Erythroblast (primary cell): ENCODE measurements at regions not wholly inside any gene's neighbourhood (a gene's known extent, or its start where the extent isn't known, plus 50 kb on each side); places are given as distances from the start of the nearest gene placed in this dataset.

Experiments used
- GATA1 ChIP-seq: IDR thresholded peaks from 2 replicates; pipeline ENCODE4 v1.6.1; 2011; ENCODE audit warnings: low read depth, mild to moderate bottlenecking, control low read depth, low read length, moderate library complexity
- POLR2A ChIP-seq: IDR thresholded peaks from 2 replicates; pipeline ENCODE4 v1.6.1; 2011; ENCODE audit warnings: mild to moderate bottlenecking, low read length

- no peak for TF ChIP-seq POLR2A
- TF ChIP-seq GATA1 = no peak
Observed at GRCh38 chr20:57866250-57867106, 156.7 kb upstream of the PMEPA1 start.
